T-helper 2 cell treated with Interferon-gamma antibody and Interleukin-4, amounts not matched to agents 100 ng/mL and 5 ng/mL, for 36 hours (primary cell): ENCODE measurements at regions not wholly inside any gene's neighbourhood (a gene's known extent, or its start where the extent isn't known, plus 50 kb on each side); places are given as distances from the start of the nearest gene placed in this dataset.
"Not testable (repeated sequence)": the region's sequence is repeated elsewhere in the genome, so short reads cannot be mapped to it uniquely, and the experiment has no call there.

Experiments
- intact Hi-C: fragments of 100-400 bp; cut with micrococcal nuclease; formaldehyde crosslinking; loops from one replicate; pipeline ENCODE4 v1.15.1; 2023

GRCh38 chr2:223460209-223460608 lies 142.0 kb downstream of the SCG2 start:
- intact Hi-C loops: no loop called here

GRCh38 chr2:223460774-223461211 lies 141.4 kb downstream of the SCG2 start:
- intact Hi-C loops: no loop called here

- intact Hi-C loops: no loop called here
Observed at GRCh38 chr2:223464071-223464470, 138.1 kb downstream of the SCG2 start.

- intact Hi-C loops: no loop called here
Observed at GRCh38 chr2:223465793-223466192, 136.4 kb downstream of the SCG2 start.

- intact Hi-C loops: no loop called here
Observed at GRCh38 chr2:223467196-223467595, 135.0 kb downstream of the SCG2 start.

GRCh38 chr2:223469270-223470046 lies 132.7 kb downstream of the SCG2 start:
- intact Hi-C loops: no loop called here

GRCh38 chr2:223470602-223471001 lies 131.6 kb downstream of the SCG2 start:
- intact Hi-C loops: no loop called here

- intact Hi-C loops: no loop called here
Observed at GRCh38 chr2:223472771-223473170, 129.4 kb downstream of the SCG2 start.

- intact Hi-C loops: no loop called here
Observed at GRCh38 chr2:223474893-223475292, 127.3 kb downstream of the SCG2 start.

- intact Hi-C loops: no loop called here
Observed at GRCh38 chr2:223475901-223476300, 126.3 kb downstream of the SCG2 start.

GRCh38 chr2:223477318-223477717 lies 124.8 kb downstream of the SCG2 start:
- intact Hi-C loops: no loop called here

- intact Hi-C loops: no loop called here
Observed at GRCh38 chr2:223481486-223481885, 120.7 kb downstream of the SCG2 start.

- intact Hi-C loops: no loop called here
Observed at GRCh38 chr2:223486751-223487150, 115.4 kb downstream of the SCG2 start.

- intact Hi-C loops: no loop called here
Observed at GRCh38 chr2:223487214-223487846, 114.8 kb downstream of the SCG2 start.

- intact Hi-C loops: no loop called here
Observed at GRCh38 chr2:223488814-223489213, 113.3 kb downstream of the SCG2 start.

- intact Hi-C loops: no loop called here
Observed at GRCh38 chr2:223494496-223494895, 107.7 kb downstream of the SCG2 start.

- intact Hi-C loops: no loop called here
Observed at GRCh38 chr2:223494942-223495341, 107.2 kb downstream of the SCG2 start.

GRCh38 chr2:223496853-223497252 lies 105.3 kb downstream of the SCG2 start:
- intact Hi-C loops: not testable (repeated sequence)

GRCh38 chr2:223500709-223501108 lies 101.5 kb downstream of the SCG2 start:
- intact Hi-C loops: no loop called here

- intact Hi-C loops: no loop called here
Observed at GRCh38 chr2:223501641-223502040, 100.5 kb downstream of the SCG2 start.

- intact Hi-C loops: no loop called here
Observed at GRCh38 chr2:223503746-223504145, 98.4 kb downstream of the SCG2 start.

GRCh38 chr2:223508372-223508771 lies 93.8 kb downstream of the SCG2 start:
- intact Hi-C loops: no loop called here

- intact Hi-C loops: no loop called here
Observed at GRCh38 chr2:223510713-223511112, 91.4 kb downstream of the SCG2 start.
